Esophagus squamous epithelium (tissue), 5 donors: ENCODE measurements at regions not wholly inside any gene's neighbourhood (a gene's known extent, or its start where the extent isn't known, plus 50 kb on each side); places are given as distances from the start of the nearest gene placed in this dataset.
"Not testable (repeated sequence)": the region's sequence is repeated elsewhere in the genome, so short reads cannot be mapped to it uniquely, and the experiment has no call there.

Experiments used
- DNase-seq: peaks from one replicate; lab custom pipeline; 2025; lab: John Stamatoyannopoulos, UW
- H3K27ac ChIP-seq, 4 donors: fragments of 200-600 bp; sonication (generic); one replicate each; pipeline ENCODE4 v1.5.1; 2016 to 2019; ENCODE audit warnings: mild to moderate bottlenecking in 1 of 4
- H3K27me3 ChIP-seq, 4 donors: fragments of 200-600 bp; sonication (generic); 1 replicate in 3 of 4; 2 replicates in 1 of 4; pipeline versions ENCODE4 v1.5.1 to v1.6.0; 2017 to 2021; ENCODE audit warnings: antibody characterized with exemption in 1 of 4
- H3K36me3 ChIP-seq, 3 donors: fragments of 200-600 bp; sonication (generic); one replicate each; pipeline ENCODE4 v1.5.1; 2016 to 2019
- H3K4me1 ChIP-seq, 3 donors: fragments of 200-600 bp; sonication (generic); one replicate each; pipeline ENCODE4 v1.5.1; 2017 to 2019
- H3K4me3 ChIP-seq, 4 donors: fragments of 200-600 bp; sonication (generic); 1 replicate in 3 of 4; 2 replicates in 1 of 4; pipeline ENCODE4 v1.5.1; 2016 to 2019; ENCODE audit warnings: mild to moderate bottlenecking in 2 of 4, moderate library complexity in 1 of 4
- H3K9me3 ChIP-seq, 3 donors: fragments of 200-600 bp; sonication (generic); one replicate each; pipeline ENCODE4 v1.5.1; 2016 to 2019
- POLR2A ChIP-seq, 4 donors: fragments of 450-650 bp; IDR thresholded peaks; one replicate each; pipeline ENCODE4 v1.6.1; 2017; ENCODE audit warnings: antibody characterized with exemption in 4 of 4, mild to moderate bottlenecking in 4 of 4, moderate library complexity in 3 of 4
- WGBS, 2 donors: methylation state at CpG; one replicate each; pipeline ENCODE4 v1.1.5; 2018; 5-methylcytosine and 5-hydroxymethylcytosine counted together
- intact Hi-C: fragments of 100-400 bp; cut with DNase I; formaldehyde crosslinking; loops from one replicate; pipeline ENCODE4 v1.15.0; 2022
- TF ChIP-seq, protein P1 (sequence below), 6 experiments: fragments of 450-650 bp in 4 of 6; fragments of 200-600 bp in 2 of 6; sonication (generic) in 2 of 6; IDR thresholded peaks; one replicate each; pipeline ENCODE4 v1.5.1; 2016 to 2019; ENCODE audit warnings: antibody characterized with exemption in 6 of 6, mild to moderate bottlenecking in 4 of 6, moderate library complexity in 4 of 6
- donor health status: DM: yes; HTN: yes; CAD: no.

DNA sequence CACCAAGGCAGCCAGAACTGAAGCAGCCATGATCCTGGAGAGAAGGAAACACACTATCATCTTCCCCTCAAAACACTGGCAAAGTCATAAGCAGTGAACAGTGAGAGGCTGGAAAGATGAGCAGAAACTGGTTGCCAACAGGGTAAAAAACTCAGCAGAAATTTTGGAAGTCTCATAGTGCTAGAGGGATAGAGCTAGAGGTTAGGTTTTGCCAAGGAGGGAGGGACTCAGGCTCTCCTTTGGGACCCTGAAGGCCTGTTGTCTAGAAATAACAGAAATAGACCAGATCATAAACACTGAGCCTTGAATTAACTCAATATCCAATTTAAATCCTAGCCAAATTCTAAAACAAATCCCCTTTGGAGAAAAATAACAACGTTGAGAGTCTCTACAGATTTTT, 853.6 kb downstream of the PRIM2 start:
- H3K36me3 ChIP-seq, intact Hi-C loops, H3K9me3 ChIP-seq, H3K27me3 ChIP-seq, DNase-seq, H3K27ac ChIP-seq, H3K4me3 ChIP-seq, H3K4me1 ChIP-seq: not testable (repeated sequence)
- WGBS, 2 donors, result 33 to 38% methylated on average over 1 of the region's 1 CpG

DNA sequence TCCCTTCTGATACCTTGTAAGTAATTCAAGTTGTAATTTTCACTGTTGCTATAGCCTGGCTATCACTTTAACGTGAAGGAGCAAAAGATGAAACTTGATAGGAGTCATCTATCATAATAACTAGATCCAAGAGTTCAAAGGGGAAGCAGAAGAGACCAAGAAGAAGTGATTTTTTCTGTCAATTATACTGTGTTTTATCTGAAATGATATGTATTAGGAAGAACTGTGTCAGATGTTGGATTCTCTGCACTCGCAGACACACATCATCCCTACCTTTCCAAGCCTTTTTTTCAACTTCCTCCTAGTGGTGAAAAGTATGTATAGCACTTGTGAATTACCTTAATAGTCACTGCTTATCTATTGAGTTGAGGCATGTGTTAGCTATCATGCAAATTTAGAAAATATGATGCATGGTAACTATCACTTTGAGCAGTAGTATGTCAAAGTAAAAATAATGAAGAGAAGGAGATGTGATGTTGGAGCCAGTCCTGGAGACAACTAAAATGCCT, 864.2 kb downstream of the PRIM2 start:
- H3K9me3 ChIP-seq, DNase-seq, intact Hi-C loops, H3K27ac ChIP-seq, H3K4me3 ChIP-seq, H3K36me3 ChIP-seq, H3K4me1 ChIP-seq, H3K27me3 ChIP-seq: not testable (repeated sequence)
- WGBS, 2 donors, result 46 to 50% methylated on average over 2 of the region's 2 CpGs

- 75 to 79% methylated on average over 4 of the region's 4 CpGs for WGBS, 2 donors
- intact Hi-C loops, H3K36me3 ChIP-seq: not testable (repeated sequence)
Measured at GRCh38 chr6:58185300-58185699, 867.9 kb downstream of the PRIM2 start.

DNA sequence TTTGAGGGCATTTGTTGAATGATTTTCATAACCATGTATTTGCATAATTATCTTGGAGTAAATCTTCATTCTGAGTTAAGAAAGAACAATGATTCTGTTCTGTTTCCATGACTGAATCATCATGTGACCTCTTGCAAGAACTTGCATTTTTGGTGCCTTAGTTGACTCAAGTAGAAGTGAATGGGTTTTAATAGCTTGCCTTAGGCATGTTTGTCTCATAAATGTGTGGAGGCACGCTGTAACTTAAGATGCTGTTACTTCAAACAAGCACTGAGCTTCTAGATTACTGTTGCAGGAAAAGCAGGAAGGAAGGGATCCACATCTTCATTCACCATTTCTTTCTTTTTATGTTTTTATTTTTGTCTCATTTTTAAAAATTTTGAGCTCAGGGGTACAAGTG, 875.8 kb downstream of the PRIM2 start:
- intact Hi-C loops, H3K4me1 ChIP-seq, H3K36me3 ChIP-seq, H3K4me3 ChIP-seq, H3K27ac ChIP-seq, H3K27me3 ChIP-seq, DNase-seq: not testable (repeated sequence)
- peaks cover 0 to 13% (median 0%) of the 10 kb centered on the region in 3 donors for H3K9me3 ChIP-seq
- WGBS, 2 donors, result 21 to 50% methylated on average over 1 of the region's 1 CpG

More at GRCh38 chr6:58185300-58185699, 867.9 kb downstream of the PRIM2 start:
- not testable (repeated sequence) for H3K4me1 ChIP-seq, H3K9me3 ChIP-seq, DNase-seq, H3K27me3 ChIP-seq, H3K4me3 ChIP-seq, H3K27ac ChIP-seq

GRCh38 chr6:58198301-58198700, 880.9 kb downstream of the PRIM2 start:
- Histone ChIP-seq H3K27ac (no peak overlapping the region), H3K9me3 (no peaks in the 10 kb centered on the region), H3K4me1 (no peaks in the 10 kb centered on the region), H3K4me3 (no peak overlapping the region), H3K36me3 (no peaks in the 10 kb centered on the region), H3K27me3 (no peaks in the 10 kb centered on the region)
- no peak for DNase-seq
- intact Hi-C loops, result no loop called here
- TF ChIP-seq POLR2A (IDR thresholded peaks at IDR 0.05), result no peak
- TF ChIP-seq, protein P1, sequence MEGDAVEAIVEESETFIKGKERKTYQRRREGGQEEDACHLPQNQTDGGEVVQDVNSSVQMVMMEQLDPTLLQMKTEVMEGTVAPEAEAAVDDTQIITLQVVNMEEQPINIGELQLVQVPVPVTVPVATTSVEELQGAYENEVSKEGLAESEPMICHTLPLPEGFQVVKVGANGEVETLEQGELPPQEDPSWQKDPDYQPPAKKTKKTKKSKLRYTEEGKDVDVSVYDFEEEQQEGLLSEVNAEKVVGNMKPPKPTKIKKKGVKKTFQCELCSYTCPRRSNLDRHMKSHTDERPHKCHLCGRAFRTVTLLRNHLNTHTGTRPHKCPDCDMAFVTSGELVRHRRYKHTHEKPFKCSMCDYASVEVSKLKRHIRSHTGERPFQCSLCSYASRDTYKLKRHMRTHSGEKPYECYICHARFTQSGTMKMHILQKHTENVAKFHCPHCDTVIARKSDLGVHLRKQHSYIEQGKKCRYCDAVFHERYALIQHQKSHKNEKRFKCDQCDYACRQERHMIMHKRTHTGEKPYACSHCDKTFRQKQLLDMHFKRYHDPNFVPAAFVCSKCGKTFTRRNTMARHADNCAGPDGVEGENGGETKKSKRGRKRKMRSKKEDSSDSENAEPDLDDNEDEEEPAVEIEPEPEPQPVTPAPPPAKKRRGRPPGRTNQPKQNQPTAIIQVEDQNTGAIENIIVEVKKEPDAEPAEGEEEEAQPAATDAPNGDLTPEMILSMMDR (IDR thresholded peaks at IDR 0.05), result no peak
- WGBS, 2 donors, result 66 to 71% methylated on average over 5 of the region's 5 CpGs

GRCh38 chr6:58237124-58237523, 919.7 kb downstream of the PRIM2 start:
- H3K27me3 ChIP-seq, H3K4me3 ChIP-seq, intact Hi-C loops, H3K4me1 ChIP-seq, H3K9me3 ChIP-seq, H3K36me3 ChIP-seq, DNase-seq, H3K27ac ChIP-seq: not testable (repeated sequence)
- WGBS, 2 donors, result 80% methylated on average over 1 of the region's 1 CpG; no CpG with 5 or more reads in 1 of the 2 donors

GRCh38 chr6:58238421-58238820, 921.0 kb downstream of the PRIM2 start:
- H3K36me3 ChIP-seq, H3K27ac ChIP-seq, DNase-seq, H3K4me3 ChIP-seq, H3K9me3 ChIP-seq, H3K27me3 ChIP-seq, H3K4me1 ChIP-seq, intact Hi-C loops: not testable (repeated sequence)

DNA sequence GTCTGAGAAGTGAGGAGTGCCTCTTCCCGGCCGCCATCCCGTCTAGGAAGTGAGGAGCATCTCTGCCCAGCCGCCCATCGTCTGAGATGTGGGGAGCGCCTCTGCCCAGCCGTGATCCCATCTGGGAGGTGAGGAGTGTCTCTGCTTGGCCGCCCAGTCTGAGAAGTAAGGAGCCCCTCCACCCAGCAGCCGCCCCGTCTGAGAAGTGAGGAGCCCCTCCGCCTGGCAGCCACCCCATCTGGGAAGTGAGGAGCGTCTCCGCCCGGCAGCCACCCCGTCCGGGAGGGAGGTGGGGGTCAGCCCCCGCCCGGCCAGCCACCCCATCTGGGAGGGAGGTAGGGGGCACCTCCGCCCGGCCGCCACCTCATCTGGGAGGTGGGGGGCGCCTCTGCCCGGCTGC, 940.2 kb downstream of the PRIM2 start:
- H3K27me3 ChIP-seq, H3K9me3 ChIP-seq, H3K27ac ChIP-seq, H3K36me3 ChIP-seq, DNase-seq, H3K4me1 ChIP-seq, intact Hi-C loops, H3K4me3 ChIP-seq: not testable (repeated sequence)
- WGBS, 2 donors, result no CpG with 5 or more reads among the region's 23 CpGs

DNA sequence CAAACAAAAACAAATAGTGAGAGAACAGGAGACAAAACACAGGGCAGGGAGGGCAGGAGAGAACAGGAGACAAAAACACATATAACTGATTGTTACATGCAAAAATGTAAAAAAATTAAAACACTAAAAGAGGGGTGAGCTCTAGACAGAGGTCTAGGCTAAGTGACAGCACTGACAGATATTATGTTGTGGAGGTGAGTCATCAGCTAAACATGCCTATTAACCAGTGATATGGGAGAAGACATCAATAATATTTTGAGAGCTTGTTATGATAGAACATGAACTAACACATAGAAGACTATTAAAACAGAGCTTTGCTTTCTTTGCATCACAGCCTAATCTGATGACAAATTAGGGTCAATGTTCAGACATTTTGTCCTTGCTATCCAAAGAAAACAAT, 972.7 kb downstream of the PRIM2 start:
- TF ChIP-seq POLR2A (IDR thresholded peaks at IDR 0.05), result no peak
- TF ChIP-seq, protein P1 (IDR thresholded peaks at IDR 0.05), result no peak
- H3K27ac ChIP-seq, result no peak overlapping the region
- no peaks in the 10 kb centered on the region for H3K36me3 ChIP-seq
- DNase-seq, result no peak
- no peak overlapping the region for H3K4me3 ChIP-seq
- no peaks in the 10 kb centered on the region for H3K4me1 ChIP-seq
- no peaks in the 10 kb centered on the region for H3K9me3 ChIP-seq
- intact Hi-C loops, result no loop called here
- H3K27me3 ChIP-seq, result no peaks in the 10 kb centered on the region

- H3K36me3 ChIP-seq, H3K4me3 ChIP-seq, DNase-seq, intact Hi-C loops, H3K27me3 ChIP-seq, H3K27ac ChIP-seq, H3K9me3 ChIP-seq, H3K4me1 ChIP-seq: not testable (repeated sequence)
- 56% methylated on average over 1 of the region's 1 CpG; no CpG with 5 or more reads in 1 of the 2 donors for WGBS, 2 donors
Measured at GRCh38 chr6:58291319-58291718, 973.9 kb downstream of the PRIM2 start.

- H3K27me3 ChIP-seq, intact Hi-C loops, H3K9me3 ChIP-seq, H3K4me1 ChIP-seq, DNase-seq, H3K36me3 ChIP-seq, H3K4me3 ChIP-seq, H3K27ac ChIP-seq: not testable (repeated sequence)
Measured at GRCh38 chr6:58307901-58308300, 990.5 kb downstream of the PRIM2 start.

DNA sequence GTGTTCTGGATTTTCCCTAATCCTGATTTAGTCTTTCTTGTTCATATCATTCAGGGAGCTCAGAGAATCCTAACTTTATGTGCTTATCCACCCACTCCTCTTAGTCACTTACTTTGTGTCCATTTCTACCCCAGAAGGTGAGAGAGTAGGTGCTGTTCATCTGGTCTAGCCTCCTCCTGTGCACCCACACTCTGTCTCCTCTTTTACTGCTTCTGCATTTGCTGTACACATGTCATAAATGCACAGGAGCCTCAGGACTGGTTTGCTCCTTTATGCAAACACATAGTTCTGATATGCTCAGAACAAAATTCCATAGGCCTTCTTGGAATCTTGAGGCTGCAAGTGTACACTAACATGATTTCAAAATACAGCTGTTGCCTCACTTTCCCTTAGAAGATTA, 1014.7 kb downstream of the PRIM2 start:
- intact Hi-C loops, H3K4me1 ChIP-seq, H3K27me3 ChIP-seq, H3K9me3 ChIP-seq, H3K36me3 ChIP-seq, H3K4me3 ChIP-seq, DNase-seq, H3K27ac ChIP-seq: not testable (repeated sequence)
